ENCODE measurements at regions not wholly inside any gene's neighbourhood (a gene's known extent, or its start where the extent isn't known, plus 50 kb on each side); places are given as distances from the start of the nearest gene placed in this dataset.

GRCh38 chr6:166715992-166716391 lies 88.9 kb upstream of the RPS6KA2 start:
- FAIRE-seq = no peak
- DNase-seq = peak in 3 of 5 donors; percentile 6 to 82 (median 57)
- no peak overlapping the region for H3K9ac ChIP-seq (ENCODE audit: low read length in 3 of 3)

DNA sequence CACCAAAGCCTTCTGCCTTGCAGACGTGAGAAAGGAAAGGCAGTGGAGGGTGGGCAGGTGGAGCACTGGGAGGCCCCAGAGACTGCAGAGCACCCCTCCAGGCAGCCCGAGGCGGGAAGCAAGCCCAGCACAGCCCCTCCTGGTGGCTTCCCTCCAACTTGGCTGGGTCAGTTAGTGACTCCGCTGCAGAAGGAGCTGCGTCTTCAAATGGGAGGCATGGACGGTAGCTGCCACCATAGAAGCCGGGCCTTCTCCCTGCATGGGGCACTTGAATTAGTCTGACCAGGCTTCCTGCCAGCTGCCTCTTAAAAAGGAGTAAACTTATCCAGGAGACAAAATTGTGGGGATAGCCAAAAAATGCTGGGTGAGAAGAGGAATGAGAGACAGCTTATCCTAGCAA lies 88.0 kb upstream of the RPS6KA2 start:
- Histone ChIP-seq H3K4me3 (ENCODE audit: low read length in 3 of 3) (no peak overlapping the region), H3K27ac (ENCODE audit: low read depth in 2 of 2, low read length in 2 of 2) (no peak overlapping the region), H3K4me1 (ENCODE audit: control insufficient read depth in 2 of 3, insufficient read depth in 2 of 3, low read depth in 1 of 3, low read length in 3 of 3) (no peaks in the 10 kb centered on the region), H3K36me3 (ENCODE audit: control insufficient read depth in 2 of 3, insufficient read depth in 3 of 3, low read length in 3 of 3) (no peaks in the 10 kb centered on the region), H3K9me3 (ENCODE audit: control insufficient read depth in 2 of 3, insufficient read depth in 1 of 3, low read length in 3 of 3) (no peaks in the 10 kb centered on the region), H3K27me3 (ENCODE audit: control insufficient read depth, insufficient read depth, low read length) (no peaks in the 10 kb centered on the region), H3K9ac (ENCODE audit: low read length in 3 of 3) (no peak overlapping the region)
- DNase-seq (peak in 1 of 5 donors; percentile 8), FAIRE-seq (no peak)
- TF ChIP-seq, protein P1, sequence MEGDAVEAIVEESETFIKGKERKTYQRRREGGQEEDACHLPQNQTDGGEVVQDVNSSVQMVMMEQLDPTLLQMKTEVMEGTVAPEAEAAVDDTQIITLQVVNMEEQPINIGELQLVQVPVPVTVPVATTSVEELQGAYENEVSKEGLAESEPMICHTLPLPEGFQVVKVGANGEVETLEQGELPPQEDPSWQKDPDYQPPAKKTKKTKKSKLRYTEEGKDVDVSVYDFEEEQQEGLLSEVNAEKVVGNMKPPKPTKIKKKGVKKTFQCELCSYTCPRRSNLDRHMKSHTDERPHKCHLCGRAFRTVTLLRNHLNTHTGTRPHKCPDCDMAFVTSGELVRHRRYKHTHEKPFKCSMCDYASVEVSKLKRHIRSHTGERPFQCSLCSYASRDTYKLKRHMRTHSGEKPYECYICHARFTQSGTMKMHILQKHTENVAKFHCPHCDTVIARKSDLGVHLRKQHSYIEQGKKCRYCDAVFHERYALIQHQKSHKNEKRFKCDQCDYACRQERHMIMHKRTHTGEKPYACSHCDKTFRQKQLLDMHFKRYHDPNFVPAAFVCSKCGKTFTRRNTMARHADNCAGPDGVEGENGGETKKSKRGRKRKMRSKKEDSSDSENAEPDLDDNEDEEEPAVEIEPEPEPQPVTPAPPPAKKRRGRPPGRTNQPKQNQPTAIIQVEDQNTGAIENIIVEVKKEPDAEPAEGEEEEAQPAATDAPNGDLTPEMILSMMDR (IDR thresholded peaks at IDR 0.05; ENCODE audit: borderline replicate concordance, extremely low read depth, insufficient read depth) = no peak
- intact Hi-C loops (cut with DNase I) = no loop called here

More at GRCh38 chr6:166715992-166716391, 88.9 kb upstream of the RPS6KA2 start:
- Histone ChIP-seq H3K4me3 (ENCODE audit: low read length in 3 of 3) (no peak overlapping the region), H3K4me1 (ENCODE audit: control insufficient read depth in 2 of 3, insufficient read depth in 2 of 3, low read depth in 1 of 3, low read length in 3 of 3) (no peaks in the 10 kb centered on the region), H3K36me3 (ENCODE audit: control insufficient read depth in 2 of 3, insufficient read depth in 3 of 3, low read length in 3 of 3) (no peaks in the 10 kb centered on the region), H3K27ac (ENCODE audit: low read depth in 2 of 2, low read length in 2 of 2) (no peak overlapping the region), H3K27me3 (ENCODE audit: control insufficient read depth, insufficient read depth, low read length) (no peaks in the 10 kb centered on the region), H3K9me3 (ENCODE audit: control insufficient read depth in 2 of 3, insufficient read depth in 1 of 3, low read length in 3 of 3) (no peaks in the 10 kb centered on the region)
- intact Hi-C loops (cut with DNase I) = no loop called here
- TF ChIP-seq, protein P1 (IDR thresholded peaks at IDR 0.05; ENCODE audit: borderline replicate concordance, extremely low read depth, insufficient read depth) = no peak

GRCh38 chr6:166714581-166714980 lies 87.5 kb upstream of the RPS6KA2 start:
- TF ChIP-seq, protein P1 (IDR thresholded peaks at IDR 0.05; ENCODE audit: borderline replicate concordance, extremely low read depth, insufficient read depth) = no peak
- H3K9me3 ChIP-seq (ENCODE audit: control insufficient read depth in 2 of 3, insufficient read depth in 1 of 3, low read length in 3 of 3) = no peaks in the 10 kb centered on the region
- no peaks in the 10 kb centered on the region for H3K36me3 ChIP-seq (ENCODE audit: control insufficient read depth in 2 of 3, insufficient read depth in 3 of 3, low read length in 3 of 3)
- no peaks in the 10 kb centered on the region for H3K4me1 ChIP-seq (ENCODE audit: control insufficient read depth in 2 of 3, insufficient read depth in 2 of 3, low read depth in 1 of 3, low read length in 3 of 3)
- no peak overlapping the region for H3K9ac ChIP-seq (ENCODE audit: low read length in 3 of 3)
- no peak overlapping the region for H3K27ac ChIP-seq (ENCODE audit: low read depth in 2 of 2, low read length in 2 of 2)
- no peak overlapping the region for H3K4me3 ChIP-seq (ENCODE audit: low read length in 3 of 3)
- no peaks in the 10 kb centered on the region for H3K27me3 ChIP-seq (ENCODE audit: control insufficient read depth, insufficient read depth, low read length)
- intact Hi-C loops (cut with DNase I) = no loop called here
- peak in 1 of 5 donors; percentile 7 for DNase-seq
- no peak for FAIRE-seq

DNA sequence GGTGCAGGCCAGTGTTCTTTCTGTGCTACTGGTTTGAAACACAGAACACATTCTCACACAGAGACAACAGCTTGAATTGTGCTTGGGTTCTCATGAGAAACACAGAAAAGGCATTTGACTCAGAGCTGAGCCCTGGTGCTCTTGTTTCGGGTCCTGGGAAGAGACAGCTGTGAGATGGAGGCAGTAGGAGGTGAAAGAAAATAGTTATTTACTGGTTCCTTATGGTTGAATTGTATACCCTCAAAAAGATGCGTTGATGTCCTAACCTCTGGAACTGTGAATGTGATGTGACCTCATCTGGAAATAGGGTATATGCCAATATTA lies 87.1 kb upstream of the RPS6KA2 start:
- intact Hi-C loops (cut with DNase I) = no loop called here

More for the DNA sequence above, 87.1 kb upstream of the RPS6KA2 start:
- FAIRE-seq (no peak), DNase-seq (peak in 1 of 5 donors; percentile 6)
- H3K27me3 ChIP-seq (ENCODE audit: control insufficient read depth, insufficient read depth, low read length) = no peaks in the 10 kb centered on the region
- no peaks in the 10 kb centered on the region for H3K9me3 ChIP-seq (ENCODE audit: control insufficient read depth in 2 of 3, insufficient read depth in 1 of 3, low read length in 3 of 3)
- no peak overlapping the region for H3K27ac ChIP-seq (ENCODE audit: low read depth in 2 of 2, low read length in 2 of 2)
- TF ChIP-seq, protein P1 (IDR thresholded peaks at IDR 0.05; ENCODE audit: borderline replicate concordance, extremely low read depth, insufficient read depth) = no peak
- H3K4me1 ChIP-seq (ENCODE audit: control insufficient read depth in 2 of 3, insufficient read depth in 2 of 3, low read depth in 1 of 3, low read length in 3 of 3) = no peaks in the 10 kb centered on the region
- no peaks in the 10 kb centered on the region for H3K36me3 ChIP-seq (ENCODE audit: control insufficient read depth in 2 of 3, insufficient read depth in 3 of 3, low read length in 3 of 3)
- H3K9ac ChIP-seq (ENCODE audit: low read length in 3 of 3) = no peak overlapping the region
- no peak overlapping the region for H3K4me3 ChIP-seq (ENCODE audit: low read length in 3 of 3)

Data from kidney (tissue), 13 donors.